ENCODE measurements at regions not wholly inside any gene's neighbourhood (a gene's known extent, or its start where the extent isn't known, plus 50 kb on each side); places are given as distances from the start of the nearest gene placed in this dataset.
"Not testable (repeated sequence)": the region's sequence is repeated elsewhere in the genome, so short reads cannot be mapped to it uniquely, and the experiment has no call there.

DNA sequence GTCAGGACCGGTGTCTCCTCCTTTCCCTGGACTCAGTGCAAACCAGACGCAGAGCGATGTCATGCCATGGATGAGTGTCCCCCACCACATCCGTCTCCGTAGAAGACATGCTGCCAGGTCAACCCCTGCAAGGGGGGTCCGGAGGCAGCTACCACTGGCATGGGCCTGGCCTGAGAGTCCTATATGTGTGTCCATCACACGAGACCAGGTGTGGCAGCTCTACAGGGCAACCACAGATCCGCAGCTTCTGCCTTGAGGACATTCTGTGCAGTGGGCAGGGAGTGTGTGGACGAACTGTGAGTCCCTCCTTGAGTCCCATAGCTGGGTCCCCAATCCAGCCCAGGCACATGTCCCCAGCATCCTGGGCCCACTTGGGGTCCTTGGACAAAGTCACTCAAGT lies 133.6 kb downstream of the TNFRSF13B start:
- H3K4me2 ChIP-seq; H4K20me1 ChIP-seq (ENCODE audit: low read depth); H3K9me3 ChIP-seq (ENCODE audit: low read depth); H3K27ac ChIP-seq; H3K4me3 Mint-ChIP-seq; H3K27me3 Mint-ChIP-seq (ENCODE audit: insufficient read depth, low read depth); H3K27me3 ChIP-seq; H3K27ac Mint-ChIP-seq; H3K4me1 Mint-ChIP-seq; H3K9me3 Mint-ChIP-seq; H3F3A ChIP-seq (ENCODE audit: low read depth); H3K4me1 ChIP-seq; H3K36me3 ChIP-seq; H3K36me3 Mint-ChIP-seq; H3K9ac ChIP-seq; DNase-seq (ENCODE audit: low spot score); H3K79me2 ChIP-seq (ENCODE audit: low read depth); H2AFZ ChIP-seq (replicated peaks); H3K4me3 ChIP-seq: not testable (repeated sequence)

DNA sequence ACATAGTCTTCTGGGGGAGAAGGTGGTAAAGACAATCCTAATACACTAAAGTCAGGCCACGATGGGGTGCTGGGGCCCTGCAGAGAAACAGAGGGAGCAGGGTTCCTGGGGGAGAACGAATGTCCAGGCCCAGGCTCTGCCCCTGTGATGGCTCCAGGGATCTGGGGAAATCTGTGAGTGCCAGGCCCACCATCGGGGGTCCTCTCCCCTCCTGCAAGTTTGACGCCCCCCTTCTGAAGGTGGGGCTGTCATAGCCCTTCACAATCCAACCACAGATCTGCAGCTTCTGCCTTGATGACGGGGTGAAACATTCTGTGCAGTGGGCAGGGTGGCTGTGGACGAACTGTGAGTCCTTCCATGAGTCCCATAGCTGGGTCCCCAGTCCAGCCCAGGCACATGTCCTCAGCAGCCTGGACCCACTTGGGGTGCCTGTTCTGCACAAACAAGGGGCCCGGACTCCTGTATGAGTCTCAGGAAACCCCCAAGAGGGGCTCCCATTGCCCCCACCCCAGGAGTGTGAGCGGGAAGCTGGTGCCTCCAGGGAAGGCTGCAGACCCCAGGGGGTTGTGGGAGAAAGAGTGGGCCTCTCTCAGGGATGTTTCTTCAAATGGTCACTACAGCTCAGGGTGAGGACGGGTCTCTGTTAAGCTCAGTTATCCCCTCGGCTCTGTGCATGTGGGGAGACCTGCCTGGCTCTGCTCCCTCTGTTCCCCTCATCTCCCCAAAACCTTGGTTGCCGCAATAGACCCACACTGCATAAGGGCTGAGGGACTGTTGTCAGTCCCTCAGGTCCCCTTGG lies 134.3 kb downstream of the TNFRSF13B start:
- H3K36me3 Mint-ChIP-seq; H3K9me3 Mint-ChIP-seq; H3K27me3 Mint-ChIP-seq (ENCODE audit: insufficient read depth, low read depth); H3K9ac ChIP-seq; H3K4me2 ChIP-seq; H3K27me3 ChIP-seq; H4K20me1 ChIP-seq (ENCODE audit: low read depth); DNase-seq (ENCODE audit: low spot score); H3K4me3 ChIP-seq; H3K27ac ChIP-seq; H3K4me1 Mint-ChIP-seq; H3K36me3 ChIP-seq; H3K4me3 Mint-ChIP-seq; H3K79me2 ChIP-seq (ENCODE audit: low read depth); H3F3A ChIP-seq (ENCODE audit: low read depth); H3K9me3 ChIP-seq (ENCODE audit: low read depth); H3K4me1 ChIP-seq; H2AFZ ChIP-seq (replicated peaks); H3K27ac Mint-ChIP-seq: not testable (repeated sequence)

DNA sequence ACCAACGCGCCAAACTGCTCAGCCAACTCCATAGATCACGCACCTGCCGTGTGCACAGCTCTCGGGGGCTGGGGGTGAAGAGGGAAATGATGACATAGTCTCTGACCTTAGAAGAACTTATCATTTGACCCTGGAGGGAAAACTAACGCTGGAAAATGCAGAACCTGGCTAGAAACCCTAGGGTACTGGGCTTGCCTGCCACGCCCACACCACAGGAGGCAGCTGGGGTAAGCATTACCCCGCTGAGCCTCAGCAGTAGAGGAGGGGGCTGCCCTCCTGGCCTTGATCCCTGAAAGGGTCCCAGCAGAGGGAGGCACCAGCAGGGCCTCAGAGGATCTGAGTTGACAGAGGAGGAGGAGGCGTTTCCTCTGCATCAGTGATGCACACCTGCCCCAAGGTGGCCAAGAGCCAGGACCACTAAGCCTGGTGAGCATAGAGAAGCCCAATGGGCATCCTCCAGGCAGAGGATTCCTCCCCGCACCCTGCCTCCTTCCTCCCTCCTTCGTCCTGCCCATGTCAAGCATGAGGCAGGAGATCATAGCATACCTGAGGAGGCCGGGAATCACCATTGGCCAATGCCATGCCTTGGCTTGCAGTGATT lies 135.5 kb downstream of the TNFRSF13B start:
- not testable (repeated sequence) for H3K27ac Mint-ChIP-seq; H4K20me1 ChIP-seq (ENCODE audit: low read depth); H3K4me3 Mint-ChIP-seq; H3F3A ChIP-seq (ENCODE audit: low read depth); H3K36me3 Mint-ChIP-seq; H3K27me3 ChIP-seq; H3K4me2 ChIP-seq; DNase-seq (ENCODE audit: low spot score); H3K4me3 ChIP-seq; H3K9me3 ChIP-seq (ENCODE audit: low read depth); H3K27ac ChIP-seq; H3K4me1 ChIP-seq; H3K9me3 Mint-ChIP-seq; H3K79me2 ChIP-seq (ENCODE audit: low read depth); H3K9ac ChIP-seq; H2AFZ ChIP-seq (replicated peaks); H3K4me1 Mint-ChIP-seq; H3K36me3 ChIP-seq; H3K27me3 Mint-ChIP-seq (ENCODE audit: insufficient read depth, low read depth)

DNA sequence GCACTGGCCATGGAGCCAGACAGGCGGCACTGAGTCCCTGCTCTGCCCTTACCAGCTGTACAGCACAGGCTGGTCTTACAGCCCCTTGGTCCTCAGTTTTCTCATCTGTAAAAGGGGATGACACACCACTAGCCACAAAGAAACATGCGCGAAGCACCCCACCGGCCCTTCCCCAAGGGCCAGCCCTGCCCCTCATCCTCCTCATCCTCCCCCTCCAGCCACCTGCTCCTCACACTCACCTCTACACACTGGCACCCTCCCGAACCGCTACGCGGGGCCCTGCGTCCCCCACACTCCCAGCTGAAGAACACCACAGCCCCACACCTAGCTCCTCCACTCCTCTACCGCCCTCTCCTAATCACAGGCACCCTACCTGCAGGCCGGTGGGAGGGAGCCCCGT lies 138.4 kb downstream of the TNFRSF13B start:
- not testable (repeated sequence) for H3K4me3 ChIP-seq; H3K79me2 ChIP-seq (ENCODE audit: low read depth); H3K9me3 ChIP-seq (ENCODE audit: low read depth); H2AFZ ChIP-seq (replicated peaks); DNase-seq (ENCODE audit: low spot score); H4K20me1 ChIP-seq (ENCODE audit: low read depth); H3K4me1 Mint-ChIP-seq; H3K9me3 Mint-ChIP-seq; H3K4me1 ChIP-seq; H3K36me3 ChIP-seq; H3F3A ChIP-seq (ENCODE audit: low read depth); H3K4me2 ChIP-seq; H3K27ac Mint-ChIP-seq; H3K36me3 Mint-ChIP-seq; H3K27me3 ChIP-seq; H3K4me3 Mint-ChIP-seq; H3K27ac ChIP-seq; H3K27me3 Mint-ChIP-seq (ENCODE audit: insufficient read depth, low read depth); H3K9ac ChIP-seq

DNA sequence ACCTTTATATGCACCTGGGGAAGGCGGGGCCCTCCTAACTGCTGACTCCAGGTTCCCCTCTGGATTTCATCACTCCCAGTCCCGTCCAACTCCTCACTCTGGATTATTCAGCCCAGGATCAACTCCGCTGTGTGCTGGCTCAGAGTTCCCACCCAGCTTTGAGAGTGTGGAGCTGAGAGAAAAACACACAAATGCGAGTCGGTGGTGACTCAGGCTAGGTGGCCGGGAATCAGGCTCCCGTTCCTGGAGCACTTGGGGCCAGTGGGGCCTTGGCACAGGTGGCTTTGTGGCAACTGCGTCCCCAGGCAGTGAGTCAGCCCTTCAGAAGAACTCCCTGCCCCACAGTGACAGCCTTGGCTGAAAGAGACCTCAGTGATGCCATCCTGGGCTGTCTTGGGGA lies 139.1 kb downstream of the TNFRSF13B start:
- not testable (repeated sequence) for H3K9ac ChIP-seq; H3K36me3 ChIP-seq; H3K79me2 ChIP-seq (ENCODE audit: low read depth); H3K27ac Mint-ChIP-seq; H3F3A ChIP-seq (ENCODE audit: low read depth); DNase-seq (ENCODE audit: low spot score); H4K20me1 ChIP-seq (ENCODE audit: low read depth); H3K27ac ChIP-seq; H2AFZ ChIP-seq (replicated peaks); H3K4me3 Mint-ChIP-seq; H3K27me3 ChIP-seq; H3K9me3 Mint-ChIP-seq; H3K36me3 Mint-ChIP-seq; H3K4me1 ChIP-seq; H3K9me3 ChIP-seq (ENCODE audit: low read depth); H3K4me2 ChIP-seq; H3K4me1 Mint-ChIP-seq; H3K4me3 ChIP-seq; H3K27me3 Mint-ChIP-seq (ENCODE audit: insufficient read depth, low read depth)

DNA sequence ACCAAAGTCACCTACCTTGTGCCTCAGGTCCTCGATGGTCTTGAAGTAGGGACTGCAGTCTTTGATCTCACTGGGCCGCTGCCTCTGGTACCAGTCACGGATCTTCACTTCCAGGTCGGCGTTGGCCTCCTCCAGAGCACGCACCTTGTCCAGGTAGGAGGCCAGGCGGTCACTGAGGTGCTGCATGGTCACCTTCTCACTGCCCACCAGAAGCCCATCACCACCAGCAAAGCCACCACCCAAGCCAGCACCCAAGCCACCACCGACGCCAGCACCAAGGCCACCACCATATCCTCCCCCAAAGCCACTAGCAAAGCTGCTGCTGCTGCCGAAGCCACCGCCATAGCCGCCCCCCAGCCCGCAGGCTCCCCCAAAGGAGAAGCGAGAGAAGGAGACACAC lies 139.7 kb downstream of the TNFRSF13B start:
- H3K4me3 Mint-ChIP-seq; H3K79me2 ChIP-seq (ENCODE audit: low read depth); H3K4me2 ChIP-seq; H3F3A ChIP-seq (ENCODE audit: low read depth); H3K9me3 Mint-ChIP-seq; H3K4me1 Mint-ChIP-seq; H4K20me1 ChIP-seq (ENCODE audit: low read depth); H3K36me3 Mint-ChIP-seq; H2AFZ ChIP-seq (replicated peaks); H3K36me3 ChIP-seq; H3K27ac ChIP-seq; H3K4me1 ChIP-seq; H3K9me3 ChIP-seq (ENCODE audit: low read depth); H3K27me3 ChIP-seq; DNase-seq (ENCODE audit: low spot score); H3K27me3 Mint-ChIP-seq (ENCODE audit: insufficient read depth, low read depth); H3K27ac Mint-ChIP-seq; H3K9ac ChIP-seq; H3K4me3 ChIP-seq: not testable (repeated sequence)

DNA sequence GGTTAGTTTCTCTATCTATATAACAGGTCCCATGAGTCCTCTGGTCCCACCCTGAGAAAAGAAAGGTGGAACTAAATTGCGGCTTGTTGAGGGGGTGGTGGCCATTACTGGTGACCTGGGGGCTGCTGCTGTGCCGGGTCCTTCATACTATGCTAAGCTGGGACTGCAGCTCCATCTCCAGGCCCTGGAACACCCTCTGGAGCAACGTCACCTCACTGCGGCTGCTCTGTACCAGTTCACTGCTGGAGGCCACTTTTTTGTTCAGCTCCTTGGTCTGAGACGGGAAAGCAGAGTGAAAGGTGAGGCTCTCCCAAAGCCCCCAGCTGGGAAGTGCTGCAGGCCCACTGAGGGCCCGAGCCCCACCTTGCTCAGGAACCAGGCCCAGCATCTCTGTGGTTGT lies 140.7 kb downstream of the CCDC144A start:
- H2AFZ ChIP-seq (replicated peaks); H3K36me3 Mint-ChIP-seq; H3K4me2 ChIP-seq; H3F3A ChIP-seq (ENCODE audit: low read depth); H3K79me2 ChIP-seq (ENCODE audit: low read depth); H3K27ac ChIP-seq; H3K9ac ChIP-seq; H4K20me1 ChIP-seq (ENCODE audit: low read depth); H3K27ac Mint-ChIP-seq; H3K4me3 ChIP-seq; H3K27me3 Mint-ChIP-seq (ENCODE audit: insufficient read depth, low read depth); H3K36me3 ChIP-seq; H3K4me3 Mint-ChIP-seq; H3K27me3 ChIP-seq; DNase-seq (ENCODE audit: low spot score); H3K4me1 ChIP-seq; H3K9me3 Mint-ChIP-seq; H3K4me1 Mint-ChIP-seq; H3K9me3 ChIP-seq (ENCODE audit: low read depth): not testable (repeated sequence)

Data from neural progenitor cell (in vitro differentiated cells).